AG08395 (cell line): ENCODE measurements at regions not wholly inside any gene's neighbourhood (a gene's known extent, or its start where the extent isn't known, plus 50 kb on each side); places are given as distances from the start of the nearest gene placed in this dataset.
A peak's percentile ranks its signal among the peaks of the same experiment; 100 is the strongest.

ENCODE experiments used
- DNase-seq: peaks from one replicate; pipeline ENCODE4 v3.0.0; 2012; ENCODE audit warnings: mixed read lengths, low spot score

- DNase-seq = no peak
Observed at GRCh38 chr18:59963229-59963628, 63.4 kb downstream of the PMAIP1 start.

DNA sequence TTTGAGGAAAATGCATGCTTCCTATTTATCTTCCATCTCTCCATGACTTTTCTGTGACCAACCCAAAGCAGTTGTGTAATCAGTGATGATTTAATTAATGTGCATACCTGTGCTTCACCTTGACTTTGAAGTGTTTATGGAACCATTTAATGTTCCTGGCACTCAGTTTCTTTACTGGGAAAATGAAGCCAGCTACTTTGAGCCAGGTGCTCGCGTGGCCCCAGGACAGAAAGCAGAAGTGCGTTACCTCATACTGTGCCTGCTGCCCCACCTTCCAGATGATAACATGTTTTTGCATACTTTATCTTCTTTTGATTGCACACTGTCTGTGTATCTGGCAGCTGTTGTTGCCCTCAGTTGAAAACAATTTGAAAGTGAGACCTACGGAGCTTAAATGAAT is 61.3 kb downstream of the PMAIP1 start:
- no peak for DNase-seq

DNA sequence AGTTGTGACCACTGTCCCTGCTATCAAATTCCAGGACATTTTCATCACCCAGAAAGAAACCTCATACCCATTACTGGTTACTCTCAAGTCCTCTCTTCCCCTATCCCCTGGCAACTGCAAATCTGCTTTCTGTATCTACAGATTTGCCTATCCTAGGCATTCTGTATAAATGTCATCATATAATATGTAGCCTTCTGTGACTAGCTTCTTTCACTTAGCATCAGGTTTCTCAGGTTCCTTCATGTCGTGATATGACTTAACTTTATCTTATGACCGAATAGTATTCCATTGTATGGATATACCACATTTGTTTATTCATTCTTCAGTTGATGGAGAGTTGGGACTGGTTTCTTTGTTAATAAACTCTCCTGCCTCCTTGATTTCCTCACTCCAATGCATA is 60.5 kb downstream of the PMAIP1 start:
- no peak for DNase-seq

- DNase-seq = no peak
Observed at GRCh38 chr18:59959606-59960005, 59.8 kb downstream of the PMAIP1 start.

- no peak for DNase-seq
Observed at GRCh38 chr18:59959073-59959472, 59.3 kb downstream of the PMAIP1 start.

DNA sequence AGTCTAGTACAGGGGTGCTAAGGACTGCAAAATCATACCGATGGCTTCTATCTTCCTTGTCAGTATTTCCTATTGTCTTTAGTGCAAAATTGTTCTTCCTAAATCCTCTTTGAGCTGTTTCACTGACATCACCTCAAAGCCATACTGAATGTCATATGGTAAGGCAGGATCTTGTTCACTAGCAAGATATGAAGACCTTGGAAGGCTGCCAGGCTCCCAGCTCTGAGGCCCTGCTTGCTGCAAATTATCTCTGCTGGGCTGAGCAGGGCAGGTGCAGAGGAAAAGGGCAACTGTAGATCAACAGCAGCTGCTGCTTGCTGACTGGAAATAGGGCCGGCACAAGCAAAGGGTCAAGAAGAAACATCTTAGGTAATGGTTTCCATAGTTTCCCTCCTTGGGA is 58.2 kb downstream of the PMAIP1 start:
- peak; percentile 42 for DNase-seq

DNA sequence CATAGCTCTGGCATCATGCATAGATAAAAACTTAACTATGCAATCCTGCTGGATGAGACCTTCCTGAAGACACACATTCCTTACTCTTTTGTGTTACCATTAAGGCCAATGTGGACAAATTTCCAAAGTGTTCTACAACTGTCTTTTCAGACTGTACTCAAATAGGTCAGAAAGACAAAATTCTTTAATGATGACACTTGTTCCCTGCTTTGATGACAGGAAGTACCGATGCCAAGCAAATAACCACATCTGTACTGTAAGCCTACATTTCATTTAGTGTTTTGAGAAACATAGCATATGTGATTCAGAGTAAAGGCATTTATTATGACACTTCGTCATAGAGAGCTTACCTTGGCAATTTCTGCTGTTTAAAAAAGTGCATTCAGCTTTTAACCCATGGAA is 55.0 kb downstream of the PMAIP1 start:
- peak; percentile 37 for DNase-seq

- no peak for DNase-seq
Observed at GRCh38 chr18:59954241-59954640, 54.4 kb downstream of the PMAIP1 start.
